Esophagus muscularis mucosa (tissue), 3 donors: ENCODE measurements at regions not wholly inside any gene's neighbourhood (a gene's known extent, or its start where the extent isn't known, plus 50 kb on each side); places are given as distances from the start of the nearest gene placed in this dataset.

Experiments used
- POLR2A ChIP-seq: fragments of 450-650 bp; IDR thresholded peaks from one replicate; pipeline ENCODE4 v1.6.1; 2017; ENCODE audit warnings: antibody characterized with exemption, moderate library complexity, mild to moderate bottlenecking, low read depth
- TF ChIP-seq, protein P1 (sequence below), 3 experiments: fragments of 200-600 bp in 2 of 3; fragments of 450-650 bp in 1 of 3; sonication (generic) in 2 of 3; IDR thresholded peaks; one replicate each; pipeline ENCODE4 v1.5.1; 2017 to 2019; ENCODE audit warnings: antibody characterized with exemption in 3 of 3, mild to moderate bottlenecking in 2 of 3, moderate library complexity in 1 of 3

DNA sequence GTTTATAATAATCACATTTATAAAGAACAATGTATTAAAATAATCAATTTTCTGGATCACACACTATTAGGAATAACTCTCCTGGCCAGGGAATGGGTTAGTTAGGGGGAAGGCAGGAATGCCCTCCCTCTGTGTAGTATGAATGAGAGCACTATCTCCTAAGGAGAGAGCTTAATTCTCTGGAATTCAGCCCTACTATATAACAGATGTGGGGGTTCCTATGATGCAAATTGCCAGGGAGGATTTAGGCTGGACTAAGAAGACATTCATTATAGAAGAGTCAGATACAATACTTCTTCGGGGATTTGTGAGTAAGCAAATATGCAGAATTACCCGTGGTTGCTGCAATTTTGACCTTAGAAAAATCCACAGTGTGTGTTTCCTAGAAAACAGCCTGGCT, 250.1 kb upstream of the VRK2 start:
- no peak for TF ChIP-seq POLR2A
- TF ChIP-seq, protein P1, sequence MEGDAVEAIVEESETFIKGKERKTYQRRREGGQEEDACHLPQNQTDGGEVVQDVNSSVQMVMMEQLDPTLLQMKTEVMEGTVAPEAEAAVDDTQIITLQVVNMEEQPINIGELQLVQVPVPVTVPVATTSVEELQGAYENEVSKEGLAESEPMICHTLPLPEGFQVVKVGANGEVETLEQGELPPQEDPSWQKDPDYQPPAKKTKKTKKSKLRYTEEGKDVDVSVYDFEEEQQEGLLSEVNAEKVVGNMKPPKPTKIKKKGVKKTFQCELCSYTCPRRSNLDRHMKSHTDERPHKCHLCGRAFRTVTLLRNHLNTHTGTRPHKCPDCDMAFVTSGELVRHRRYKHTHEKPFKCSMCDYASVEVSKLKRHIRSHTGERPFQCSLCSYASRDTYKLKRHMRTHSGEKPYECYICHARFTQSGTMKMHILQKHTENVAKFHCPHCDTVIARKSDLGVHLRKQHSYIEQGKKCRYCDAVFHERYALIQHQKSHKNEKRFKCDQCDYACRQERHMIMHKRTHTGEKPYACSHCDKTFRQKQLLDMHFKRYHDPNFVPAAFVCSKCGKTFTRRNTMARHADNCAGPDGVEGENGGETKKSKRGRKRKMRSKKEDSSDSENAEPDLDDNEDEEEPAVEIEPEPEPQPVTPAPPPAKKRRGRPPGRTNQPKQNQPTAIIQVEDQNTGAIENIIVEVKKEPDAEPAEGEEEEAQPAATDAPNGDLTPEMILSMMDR (IDR thresholded peaks at IDR 0.05): no peak
